ENCODE measurements at regions not wholly inside any gene's neighbourhood (a gene's known extent, or its start where the extent isn't known, plus 50 kb on each side); places are given as distances from the start of the nearest gene placed in this dataset.

DNA sequence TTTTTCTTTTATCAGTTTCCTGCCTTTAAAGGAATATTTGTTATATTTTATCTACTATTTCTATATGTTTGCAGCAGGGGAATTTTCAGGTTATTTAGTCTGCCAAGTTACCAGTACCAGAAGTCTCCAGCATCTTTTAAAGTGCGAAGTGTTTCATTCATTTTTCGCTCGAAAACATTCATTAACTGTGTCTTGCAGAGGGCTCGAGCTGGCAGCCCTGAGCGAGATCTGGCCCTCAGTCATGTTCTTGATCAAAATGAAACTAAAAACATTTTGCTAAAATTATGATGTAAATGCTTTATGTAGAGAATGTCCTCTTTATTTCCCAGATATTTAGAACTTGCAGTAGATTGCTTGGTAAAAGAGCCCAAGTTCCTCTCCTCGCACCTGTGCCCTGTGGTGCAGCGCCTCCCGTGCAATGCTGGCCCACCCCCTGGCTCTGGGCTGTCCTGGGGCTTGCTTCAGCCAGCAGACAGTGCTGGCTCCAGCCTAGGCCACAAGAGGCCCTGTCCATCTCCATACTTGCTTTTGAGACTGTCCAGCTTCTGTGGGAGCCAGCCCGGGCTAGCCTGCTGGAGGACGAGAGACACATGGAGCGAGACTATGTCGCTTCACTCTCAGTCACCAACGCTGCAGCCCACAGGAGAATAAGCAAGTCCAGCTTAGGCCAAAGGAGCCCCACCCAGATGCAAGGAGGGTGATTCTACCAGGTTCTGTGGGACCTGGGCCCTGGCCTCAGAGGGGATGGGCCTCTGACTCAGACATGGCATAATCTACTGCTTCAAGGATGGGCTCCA is 71.9 kb upstream of the PRR23E start:
- intact Hi-C loops (cut with DNase I), result no loop called here

DNA sequence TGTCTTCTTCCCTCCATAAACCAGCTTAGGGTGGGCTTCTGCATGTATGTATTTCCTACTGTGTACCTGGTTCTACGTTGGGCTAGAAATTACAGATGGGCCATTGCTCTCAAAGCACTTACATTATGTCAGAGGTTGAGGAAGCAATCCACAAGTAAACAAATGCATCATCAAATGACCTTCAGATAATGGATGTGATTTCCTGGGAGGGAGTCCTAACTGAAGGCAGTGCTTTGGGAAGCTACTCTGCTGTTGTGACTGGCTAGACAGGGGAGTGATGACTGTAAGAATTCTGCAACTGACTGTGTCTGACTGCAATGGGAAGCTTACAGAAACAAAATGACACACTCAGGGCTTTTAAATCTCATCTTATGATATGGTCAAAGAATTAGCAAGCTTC is 71.0 kb upstream of the PRR23E start:
- DNase-seq, result no peak
- Histone ChIP-seq H3K4me1 (no peaks in the 10 kb centered on the region), H3K9ac (ENCODE audit: low read depth in 2 of 2, low read length in 2 of 2) (no peak overlapping the region), H3K4me3 (no peak overlapping the region), H3K9me3 (no peaks in the 10 kb centered on the region), H3K36me3 (no peaks in the 10 kb centered on the region), H3K27me3 (no peaks in the 10 kb centered on the region), H3K27ac (no peak overlapping the region)
- intact Hi-C loops (cut with DNase I), result no loop called here
- no peak for TF ChIP-seq CTCF (IDR thresholded peaks at IDR 0.05)

More for the DNA sequence above, 71.9 kb upstream of the PRR23E start:
- Histone ChIP-seq H3K27ac (no peak overlapping the region), H3K9me3 (no peaks in the 10 kb centered on the region), H3K36me3 (no peaks in the 10 kb centered on the region), H3K27me3 (no peaks in the 10 kb centered on the region), H3K4me1 (no peaks in the 10 kb centered on the region), H3K9ac (ENCODE audit: low read depth in 2 of 2, low read length in 2 of 2) (no peak overlapping the region), H3K4me3 (no peak overlapping the region)
- DNase-seq, result no peak
- no peak for TF ChIP-seq CTCF (IDR thresholded peaks at IDR 0.05)

DNA sequence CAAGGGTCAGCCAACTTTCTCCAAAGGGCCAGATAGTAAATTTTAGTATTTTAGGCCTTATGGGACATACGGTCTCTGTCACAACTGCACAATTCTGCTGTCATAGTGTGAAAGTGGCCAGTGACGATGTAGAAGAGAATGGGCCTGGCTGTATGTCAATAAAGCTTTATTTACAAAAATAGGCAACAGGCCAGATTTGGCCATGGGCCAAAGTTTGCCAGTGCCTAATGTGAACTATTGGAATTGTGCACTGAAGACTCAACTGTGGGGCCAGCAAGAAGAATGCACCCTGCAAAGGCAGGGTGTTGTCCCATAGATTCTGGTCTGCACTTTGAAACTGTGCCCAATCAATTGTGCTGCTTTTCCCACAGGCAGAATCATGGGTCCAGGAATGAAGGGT is 69.4 kb upstream of the PRR23E start:
- no peaks in the 10 kb centered on the region for H3K36me3 ChIP-seq
- H3K4me1 ChIP-seq, result no peaks in the 10 kb centered on the region
- intact Hi-C loops (cut with DNase I), result no loop called here
- H3K9ac ChIP-seq (ENCODE audit: low read depth in 2 of 2, low read length in 2 of 2), result no peak overlapping the region
- DNase-seq, result no peak
- TF ChIP-seq CTCF (IDR thresholded peaks at IDR 0.05), result no peak
- H3K27ac ChIP-seq, result no peak overlapping the region
- no peaks in the 10 kb centered on the region for H3K27me3 ChIP-seq
- no peaks in the 10 kb centered on the region for H3K9me3 ChIP-seq
- no peak overlapping the region for H3K4me3 ChIP-seq

DNA sequence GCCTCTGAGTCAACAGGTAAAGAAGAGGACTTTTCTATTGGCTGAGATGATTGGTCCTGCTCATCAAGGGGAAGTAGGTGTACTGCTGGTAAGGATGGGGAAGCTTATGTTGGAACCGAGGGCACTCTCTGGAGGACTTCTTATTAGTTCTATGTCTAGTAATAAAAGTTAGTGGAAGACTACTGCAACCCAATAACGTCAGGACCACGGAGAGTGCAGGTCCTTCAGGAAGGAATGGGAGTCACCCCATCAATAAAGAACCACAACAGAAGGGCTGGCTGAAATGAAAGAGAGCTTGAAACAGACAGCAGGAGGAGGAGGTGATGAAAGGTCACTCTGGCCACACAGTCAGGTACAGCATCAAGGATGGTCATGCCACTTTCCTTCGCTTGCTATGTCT is 68.8 kb upstream of the PRR23E start:
- intact Hi-C loops (cut with DNase I), result no loop called here
- no peak overlapping the region for H3K9ac ChIP-seq (ENCODE audit: low read depth in 2 of 2, low read length in 2 of 2)
- no peak overlapping the region for H3K4me3 ChIP-seq
- H3K4me1 ChIP-seq, result no peaks in the 10 kb centered on the region
- H3K9me3 ChIP-seq, result no peaks in the 10 kb centered on the region
- TF ChIP-seq CTCF (IDR thresholded peaks at IDR 0.05), result no peak
- no peak overlapping the region for H3K27ac ChIP-seq
- H3K27me3 ChIP-seq, result no peaks in the 10 kb centered on the region
- no peaks in the 10 kb centered on the region for H3K36me3 ChIP-seq
- DNase-seq, result no peak

DNA sequence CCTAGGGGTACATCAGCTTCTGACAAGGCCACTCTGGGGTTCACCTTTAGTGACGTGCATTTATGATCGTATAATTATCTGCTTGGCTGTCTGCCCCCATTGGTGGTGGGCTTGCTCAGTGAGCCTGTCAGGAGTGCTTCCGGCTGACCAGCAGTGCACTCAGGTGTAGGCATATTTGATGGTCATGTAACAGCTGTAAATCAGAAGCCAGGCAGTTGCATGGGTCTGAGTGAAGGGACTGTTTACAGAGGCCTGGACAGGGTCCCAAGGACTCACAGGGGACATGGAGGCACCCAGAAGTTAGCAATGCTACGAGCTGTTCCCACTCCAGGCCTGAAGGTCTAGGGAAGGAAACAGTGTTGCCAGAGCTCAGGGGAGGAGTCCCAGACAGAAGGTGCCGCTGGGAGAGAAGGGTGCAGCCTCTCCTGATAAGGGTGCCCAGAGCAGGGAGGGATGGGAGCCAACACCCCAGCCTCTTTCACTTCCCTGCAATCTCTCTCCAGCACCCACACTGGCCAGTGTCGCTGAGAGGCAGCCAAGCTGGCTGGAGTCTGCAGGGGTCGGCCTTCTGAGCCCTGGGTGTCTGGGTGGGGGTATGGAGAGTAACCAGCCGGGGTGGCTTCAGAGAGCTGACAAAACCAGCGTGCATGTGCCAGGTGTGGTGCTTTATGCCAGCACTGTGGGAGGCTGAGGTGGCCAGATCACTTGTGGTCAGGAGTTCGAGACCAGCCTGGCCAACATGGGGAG is 61.3 kb upstream of the PRR23E start:
- Histone ChIP-seq H3K36me3 (no peaks in the 10 kb centered on the region), H3K4me3 (no peak overlapping the region), H3K9ac (ENCODE audit: low read depth in 2 of 2, low read length in 2 of 2) (no peak overlapping the region), H3K4me1 (no peaks in the 10 kb centered on the region), H3K27ac (no peak overlapping the region), H3K27me3 (peaks cover 28% of the 10 kb centered on the region), H3K9me3 (no peaks in the 10 kb centered on the region)
- DNase-seq, result no peak
- intact Hi-C loops (cut with DNase I), result no loop called here
- no peak for TF ChIP-seq CTCF (IDR thresholded peaks at IDR 0.05)

All from colonic mucosa (tissue), 4 donors.